Fibroblast of skin of left quadriceps (primary cell): ENCODE measurements at regions not wholly inside any gene's neighbourhood (a gene's known extent, or its start where the extent isn't known, plus 50 kb on each side); places are given as distances from the start of the nearest gene placed in this dataset.
"Not testable (repeated sequence)": the region's sequence is repeated elsewhere in the genome, so short reads cannot be mapped to it uniquely, and the experiment has no call there.

Source experiments
- DNase-seq, 2 experiments: peaks; one replicate each; pipeline ENCODE4 v3.0.0-alpha.2; 2013; ENCODE audit warnings: low read depth in 2 of 2

- not testable (repeated sequence) for DNase-seq
Observed at GRCh38 chr6:78646542-78647415, 220.6 kb upstream of the IRAK1BP1 start.

DNA sequence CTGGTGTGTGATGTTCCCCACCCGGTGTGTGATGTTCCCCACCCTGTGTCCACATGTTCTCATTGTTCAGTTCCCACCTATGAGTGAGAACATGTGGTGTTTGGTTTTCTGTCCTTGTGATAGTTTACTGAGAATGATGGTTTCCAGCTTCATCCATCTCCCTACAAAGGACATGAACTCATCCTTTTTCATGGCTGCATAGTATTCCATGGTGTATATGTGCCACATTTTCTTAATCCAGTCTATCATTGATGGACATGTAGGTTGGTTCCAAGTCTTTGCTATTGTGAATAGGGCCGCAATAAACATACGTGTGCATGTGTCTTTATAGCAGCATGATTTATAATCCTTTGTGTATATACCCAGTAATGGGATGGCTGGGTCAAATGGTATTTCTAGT lies 201.5 kb upstream of the IRAK1BP1 start:
- not testable (repeated sequence) for DNase-seq

GRCh38 chr6:78666764-78667163 lies 200.6 kb upstream of the IRAK1BP1 start:
- no peak for DNase-seq

GRCh38 chr6:78670156-78670555 lies 197.2 kb upstream of the IRAK1BP1 start:
- no peak for DNase-seq

GRCh38 chr6:78670802-78671201 lies 196.5 kb upstream of the IRAK1BP1 start:
- no peak for DNase-seq

- DNase-seq, result not testable (repeated sequence)
Observed at GRCh38 chr6:78676069-78677007, 191.0 kb upstream of the IRAK1BP1 start.

DNA sequence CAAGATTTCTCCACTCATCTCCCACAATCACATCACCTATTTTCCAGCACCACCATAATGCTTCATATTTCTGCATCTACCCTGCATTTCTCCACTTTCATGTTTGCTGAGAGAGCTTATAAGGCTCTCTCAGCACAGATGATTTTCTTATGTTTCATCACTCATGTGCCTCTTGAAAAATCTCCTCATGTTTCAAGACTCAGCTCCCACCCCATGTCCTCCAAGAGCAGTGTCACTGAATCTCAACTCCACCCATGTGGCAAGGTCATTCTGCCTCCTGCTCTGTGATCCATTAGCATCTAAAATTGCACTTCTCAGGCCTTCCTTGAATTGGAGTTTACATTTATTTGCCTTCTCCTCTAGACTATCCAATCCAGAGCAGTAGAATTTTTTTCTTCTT lies 178.7 kb upstream of the IRAK1BP1 start:
- no peak for DNase-seq

DNA sequence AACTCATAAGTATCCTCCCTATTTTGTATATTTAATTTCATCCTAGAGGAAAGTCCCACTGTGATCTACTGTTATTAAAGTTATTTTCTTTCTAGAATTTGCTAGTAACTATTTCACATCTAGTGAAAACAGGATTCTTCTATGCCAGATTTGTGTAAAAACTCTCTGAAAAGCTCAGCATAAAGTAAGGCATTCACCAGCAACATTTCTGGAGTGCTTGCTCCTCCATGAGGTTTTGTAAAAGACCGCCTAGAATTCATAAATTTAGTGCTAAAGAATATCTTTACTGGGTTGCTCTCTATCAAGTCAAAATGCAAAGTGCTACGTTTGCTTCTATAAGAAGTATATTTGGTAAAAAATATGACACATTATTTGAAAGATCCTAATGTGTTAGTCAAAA lies 173.5 kb upstream of the IRAK1BP1 start:
- no peak for DNase-seq

DNA sequence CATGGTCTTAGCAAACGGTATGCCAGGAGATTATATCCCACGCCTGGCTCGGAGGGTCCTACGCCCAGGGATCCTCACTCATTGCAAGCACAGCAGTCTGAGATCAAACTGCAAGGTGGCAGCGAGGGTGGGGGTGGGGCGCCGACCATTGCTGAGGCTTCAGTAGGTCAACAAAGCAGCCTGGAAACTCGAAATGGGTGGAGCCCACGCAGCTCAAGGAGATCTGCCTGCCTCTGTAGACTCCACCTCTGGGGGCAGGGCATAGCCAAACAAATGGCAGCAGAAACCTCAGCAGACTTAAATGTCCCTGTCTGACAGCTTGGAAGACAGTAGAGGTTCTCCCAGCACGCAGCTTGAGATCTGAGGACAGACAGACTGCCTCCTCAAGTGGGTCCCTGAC lies 172.7 kb upstream of the IRAK1BP1 start:
- DNase-seq, result not testable (repeated sequence)

DNA sequence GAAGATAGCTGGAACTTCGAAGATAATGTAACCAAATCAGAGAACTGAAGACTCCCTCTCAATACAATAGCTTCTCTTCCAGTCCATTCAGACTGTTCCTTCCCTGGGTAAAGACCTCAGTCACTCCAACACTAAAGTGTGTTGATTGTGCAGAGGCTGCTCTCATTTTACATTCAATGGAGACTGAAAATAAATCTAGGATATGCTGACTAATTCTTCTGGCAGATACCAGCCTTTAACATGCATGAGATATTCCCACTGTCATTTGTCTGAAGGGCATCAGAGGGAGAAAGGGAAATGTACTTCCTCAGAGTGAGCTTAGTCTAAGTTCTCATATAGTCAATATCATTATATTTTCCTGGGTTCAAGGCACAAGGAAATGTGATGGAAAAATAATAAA lies 166.4 kb upstream of the IRAK1BP1 start:
- DNase-seq, result no peak

GRCh38 chr6:78701407-78701806 lies 165.9 kb upstream of the IRAK1BP1 start:
- peak; percentile 23 to 26 for DNase-seq

DNA sequence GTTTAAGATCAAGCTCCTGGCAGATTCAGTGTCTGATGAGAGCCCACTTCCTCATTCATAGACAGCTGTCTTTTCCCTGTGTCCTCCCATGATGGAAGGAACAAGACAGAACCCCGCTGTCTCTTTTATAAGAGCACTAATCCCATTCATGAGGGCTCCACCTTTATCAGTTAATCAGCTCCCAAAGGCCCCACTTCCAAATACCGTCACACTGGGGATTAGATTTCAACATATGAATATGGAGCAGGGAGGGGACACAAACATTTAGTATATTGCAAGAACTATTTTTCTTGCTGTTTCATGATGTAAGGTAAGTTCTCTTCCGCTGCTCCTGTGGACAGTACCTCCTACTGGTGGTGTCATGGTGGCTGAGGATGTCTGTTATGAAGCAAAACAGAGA lies 158.3 kb upstream of the IRAK1BP1 start:
- no peak for DNase-seq

DNA sequence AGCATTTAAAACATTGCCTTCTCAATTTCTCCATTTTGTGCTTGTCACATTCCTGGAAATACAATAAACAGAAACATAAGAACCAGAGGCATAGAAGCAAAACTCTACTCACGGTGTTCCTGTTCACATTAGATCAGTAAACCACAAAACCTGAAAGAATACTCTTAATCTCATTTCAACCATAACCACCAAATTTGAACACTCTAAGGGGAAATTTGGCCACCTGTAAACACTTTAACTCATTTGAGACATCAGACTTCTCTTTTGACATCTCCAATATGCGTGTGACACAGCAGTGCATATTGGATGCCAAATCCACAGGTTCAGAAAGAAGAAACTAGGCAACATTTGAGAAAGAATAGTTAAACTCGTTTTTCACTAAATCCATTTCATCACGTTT lies 153.8 kb upstream of the IRAK1BP1 start:
- no peak for DNase-seq

DNA sequence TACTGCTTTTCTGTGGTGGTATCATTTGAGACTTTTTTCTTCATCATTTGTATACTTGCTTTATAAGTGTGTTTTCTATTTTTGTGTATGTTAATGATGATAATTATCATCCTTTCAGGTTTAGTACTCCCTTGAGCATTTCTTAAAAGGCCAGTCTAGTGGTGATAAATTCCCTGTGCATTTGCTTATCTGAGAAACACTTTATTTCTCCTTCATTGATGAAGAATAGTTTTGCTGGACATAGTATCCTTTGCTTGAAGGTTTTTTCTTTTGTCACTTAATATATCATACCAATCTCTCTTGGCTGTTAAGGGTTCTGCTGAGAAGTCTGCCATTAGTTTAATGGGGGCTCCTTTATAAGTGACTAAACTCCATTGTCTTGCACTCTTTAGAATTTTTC lies 123.2 kb upstream of the IRAK1BP1 start:
- DNase-seq, result no peak

DNA sequence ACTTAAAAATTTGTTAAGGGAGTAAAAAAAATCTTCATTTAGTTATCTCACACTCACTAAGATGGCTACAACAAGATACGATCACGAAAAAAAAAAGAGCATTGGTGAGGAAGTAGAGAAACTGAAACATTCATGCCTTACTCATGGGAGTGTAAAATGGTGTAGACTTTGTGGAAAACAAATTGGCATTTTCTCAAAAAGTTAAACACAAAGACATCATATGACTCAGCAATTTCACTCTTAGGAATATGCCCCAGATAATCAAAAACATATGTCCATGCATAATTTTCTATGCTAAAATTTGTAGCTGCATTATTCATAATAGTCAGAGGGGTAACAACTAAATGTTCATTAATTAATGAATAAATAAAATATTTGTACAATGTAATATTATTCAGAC lies 120.9 kb upstream of the IRAK1BP1 start:
- peak; percentile 78 to 81 for DNase-seq

DNA sequence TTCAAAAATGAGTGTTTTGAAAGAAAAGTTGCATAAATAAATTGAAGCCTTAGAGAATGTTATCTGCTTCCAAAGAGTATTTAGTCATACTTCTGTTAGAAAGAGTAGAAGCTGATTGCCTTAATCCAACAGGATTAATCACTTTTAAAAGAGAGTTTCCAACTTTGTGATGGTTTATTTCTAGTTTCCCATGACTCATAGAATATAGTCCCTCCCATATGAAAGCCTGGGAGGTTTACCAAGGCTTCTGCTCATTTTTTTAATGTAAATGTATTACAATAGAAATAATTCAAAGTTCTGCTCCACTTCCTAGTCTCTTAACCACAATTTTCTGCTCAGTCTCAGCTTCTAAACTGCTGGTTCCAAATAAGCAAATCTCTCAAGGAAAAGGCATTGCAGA lies 118.0 kb upstream of the IRAK1BP1 start:
- peak; percentile 40 to 46 for DNase-seq

GRCh38 chr6:78758297-78758798 lies 109.0 kb upstream of the IRAK1BP1 start:
- not testable (repeated sequence) for DNase-seq

DNA sequence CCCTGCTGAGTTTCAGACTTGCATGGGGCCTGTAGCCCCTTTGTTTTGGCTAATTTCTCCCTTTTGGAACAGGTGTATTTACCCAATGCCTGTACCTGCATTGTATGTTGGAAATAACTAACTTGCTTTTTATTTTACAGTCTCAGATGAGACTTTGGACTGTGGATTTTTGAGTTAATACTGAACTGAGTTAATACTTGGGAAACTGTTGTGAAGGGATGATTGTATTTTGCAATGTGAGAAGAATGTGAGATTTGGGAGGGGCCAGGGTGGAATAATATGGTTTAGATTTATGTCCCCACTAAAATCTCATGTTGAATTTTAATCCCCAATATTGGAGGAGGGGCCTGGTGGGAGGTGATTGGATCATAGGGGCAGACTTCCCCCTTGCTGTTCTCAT lies 99.1 kb upstream of the IRAK1BP1 start:
- no peak for DNase-seq

DNA sequence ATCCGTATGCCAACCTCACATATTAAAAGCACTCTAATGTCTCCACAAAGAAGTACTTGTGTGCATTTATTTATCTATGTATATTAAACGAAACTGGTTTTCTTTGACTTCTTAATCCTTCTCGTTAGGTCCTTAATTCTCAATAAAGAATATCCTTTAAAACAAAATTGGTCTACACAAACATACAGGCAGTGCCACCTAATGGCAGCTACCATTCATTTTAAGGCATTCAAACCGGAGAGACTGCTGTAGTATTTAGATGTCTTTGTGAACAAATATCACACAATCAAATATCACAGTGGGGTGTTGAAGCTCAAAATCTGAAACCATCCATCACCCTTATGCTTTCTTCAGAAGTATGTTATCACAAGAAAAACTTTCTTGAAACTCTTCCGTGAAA lies 96.6 kb upstream of the IRAK1BP1 start:
- DNase-seq, result no peak

DNA sequence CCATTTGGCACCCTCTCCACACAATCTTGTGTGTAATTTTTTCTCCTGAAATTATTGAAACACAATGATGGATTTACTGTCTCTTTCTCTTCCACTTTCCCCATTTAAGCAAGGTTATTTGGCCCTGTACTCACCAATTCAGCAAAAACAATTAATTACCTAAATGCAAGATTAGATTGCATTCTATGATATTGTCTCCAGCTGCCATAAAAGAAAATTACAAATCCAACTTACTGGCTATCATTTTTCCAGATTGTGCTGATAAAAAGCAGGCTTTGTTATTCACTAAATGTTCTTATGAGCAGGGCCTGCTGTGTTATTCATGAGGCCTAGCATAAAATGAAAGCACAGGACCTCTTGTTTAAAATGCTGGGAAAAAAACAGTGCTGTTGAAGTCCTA lies 95.8 kb upstream of the IRAK1BP1 start:
- DNase-seq, result no peak

GRCh38 chr6:78781001-78781400 lies 86.3 kb upstream of the IRAK1BP1 start:
- no peak for DNase-seq

- not testable (repeated sequence) for DNase-seq
Observed at GRCh38 chr6:78783366-78783765, 84.0 kb upstream of the IRAK1BP1 start.
